Hindlimb muscle (tissue), 1 donor: ENCODE measurements at regions not wholly inside any gene's neighbourhood (a gene's known extent, or its start where the extent isn't known, plus 50 kb on each side); places are given as distances from the start of the nearest gene placed in this dataset.
A peak's percentile ranks its signal among the peaks of the same experiment; 100 is the strongest.
"Not testable (repeated sequence)": the region's sequence is repeated elsewhere in the genome, so short reads cannot be mapped to it uniquely, and the experiment has no call there.

Experiments used
- DNase-seq: peaks from one replicate; pipeline ENCODE4 v3.0.0-alpha.2; 2013

DNA sequence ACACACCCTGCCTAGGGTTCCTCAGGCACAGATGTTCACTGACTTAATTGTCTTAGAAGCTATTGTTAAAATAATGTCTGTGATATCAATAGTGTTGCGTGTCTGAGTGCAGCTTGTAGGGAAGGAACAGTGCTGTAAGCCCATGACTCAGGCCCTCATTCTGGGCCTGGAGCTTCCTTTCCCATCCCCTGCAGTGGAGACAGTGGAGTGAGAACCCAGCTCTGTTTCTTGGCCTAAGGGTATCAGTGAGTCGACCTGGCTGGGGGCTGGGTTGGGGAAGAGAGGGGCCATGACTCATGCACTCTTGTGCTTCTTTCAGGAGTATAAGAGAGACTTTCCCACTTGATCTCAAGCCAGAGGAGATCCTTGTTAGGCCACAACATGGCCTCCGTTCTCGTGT lies 106.8 kb downstream of the HRH4 start:
- no peak for DNase-seq

DNA sequence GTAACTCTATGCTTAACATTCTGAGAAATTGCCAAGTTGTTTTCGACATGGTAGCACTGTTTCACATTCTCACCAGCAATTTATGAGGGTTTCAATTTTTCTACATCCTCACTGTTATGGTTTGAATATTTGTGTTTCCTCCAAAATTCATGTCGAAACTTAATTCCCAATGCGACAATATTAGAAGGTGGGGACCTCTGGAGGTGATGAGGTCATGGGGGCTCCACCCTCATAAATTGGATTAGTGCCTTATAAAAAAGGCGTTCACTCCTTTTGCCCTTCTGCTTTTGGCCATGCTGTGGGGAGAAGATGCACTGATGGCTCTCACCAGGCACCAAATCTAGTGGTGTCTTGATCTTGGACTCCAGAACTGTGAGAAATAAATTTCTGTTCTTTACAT lies 110.3 kb downstream of the HRH4 start:
- no peak for DNase-seq

DNA sequence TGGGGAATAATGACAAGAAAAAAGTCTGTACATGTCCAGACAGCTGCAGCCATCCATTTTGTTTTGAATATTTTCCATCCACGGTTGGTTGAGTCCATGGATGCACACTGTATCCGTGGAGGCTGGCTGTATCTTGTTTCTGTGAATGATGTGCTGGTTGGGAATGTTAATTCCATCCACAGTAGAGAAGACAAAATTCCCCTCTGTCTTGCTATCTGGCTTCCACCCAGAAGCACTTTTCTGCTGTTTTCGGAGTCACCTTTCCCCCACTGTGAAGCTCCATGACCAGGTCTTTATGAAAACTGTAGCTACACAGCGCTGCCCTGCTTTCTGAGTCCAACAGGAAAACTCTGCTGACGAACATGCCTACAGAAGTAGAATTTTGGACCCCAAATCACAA lies 122.3 kb downstream of the HRH4 start:
- DNase-seq = no peak

DNA sequence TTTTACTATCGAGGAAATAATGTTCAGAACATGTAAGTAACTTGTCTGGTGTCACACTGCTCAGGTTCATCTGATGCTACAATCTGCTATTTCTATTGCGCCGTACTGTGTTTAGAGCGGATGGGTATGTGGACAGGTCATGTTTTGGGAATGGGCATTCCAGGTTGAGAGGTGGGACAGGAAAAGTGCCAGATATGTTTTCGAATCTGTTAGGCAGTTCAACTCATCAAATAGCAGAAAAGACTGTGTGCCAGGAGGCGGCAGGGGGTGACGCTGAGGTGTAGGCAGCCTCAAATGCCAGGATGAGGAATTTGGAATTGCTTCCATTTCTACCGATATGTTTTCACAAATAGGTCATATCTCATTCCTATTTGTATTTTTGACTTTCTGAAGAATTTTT lies 123.8 kb downstream of the HRH4 start:
- DNase-seq = no peak

DNA sequence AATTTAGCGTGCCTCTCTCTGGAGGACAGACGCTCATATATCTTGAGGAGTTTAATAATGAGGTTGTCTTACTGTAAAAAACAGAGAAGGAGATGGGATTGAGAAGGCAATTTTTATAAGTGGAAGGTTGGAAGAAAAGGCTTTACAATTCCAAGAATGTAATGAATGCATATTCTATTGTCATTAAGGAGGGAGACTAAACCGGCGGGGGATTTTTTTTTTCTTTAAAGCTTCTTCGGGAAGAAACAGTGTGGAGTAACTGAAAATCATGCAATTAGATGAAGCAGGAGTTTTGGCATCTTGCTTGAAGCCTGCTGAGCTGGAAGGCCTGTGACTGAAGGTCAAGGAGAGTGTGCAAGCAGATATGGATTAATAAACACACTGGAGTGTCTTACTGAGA lies 124.4 kb downstream of the HRH4 start:
- DNase-seq = no peak

DNA sequence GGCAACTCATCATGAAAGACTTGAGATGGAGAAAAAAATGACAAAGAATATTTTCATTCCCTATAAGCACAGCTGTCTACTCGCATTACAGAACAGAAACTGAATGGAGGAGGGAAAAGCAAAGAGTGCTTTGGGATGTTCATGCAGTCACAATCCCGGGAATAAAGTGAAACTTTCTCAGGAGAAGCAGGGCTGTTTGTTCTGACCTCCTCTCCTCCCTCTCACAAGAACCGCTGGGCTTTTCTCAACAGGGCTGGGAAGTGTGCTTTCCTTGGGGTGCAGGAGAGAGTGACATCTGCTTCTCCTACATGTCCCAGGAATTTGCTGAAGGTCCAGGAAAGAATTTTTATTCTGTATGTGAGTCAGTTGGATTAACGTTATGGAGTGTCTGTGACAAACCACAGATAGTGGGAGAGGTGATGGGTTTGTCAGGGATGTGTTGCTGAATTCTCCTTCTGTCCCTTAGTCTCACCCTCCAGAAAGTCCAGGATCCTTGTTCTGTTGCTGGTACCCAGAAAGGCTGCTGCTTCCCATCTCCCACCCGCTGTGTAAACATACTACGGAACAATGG lies 125.6 kb downstream of the HRH4 start:
- no peak for DNase-seq

DNA sequence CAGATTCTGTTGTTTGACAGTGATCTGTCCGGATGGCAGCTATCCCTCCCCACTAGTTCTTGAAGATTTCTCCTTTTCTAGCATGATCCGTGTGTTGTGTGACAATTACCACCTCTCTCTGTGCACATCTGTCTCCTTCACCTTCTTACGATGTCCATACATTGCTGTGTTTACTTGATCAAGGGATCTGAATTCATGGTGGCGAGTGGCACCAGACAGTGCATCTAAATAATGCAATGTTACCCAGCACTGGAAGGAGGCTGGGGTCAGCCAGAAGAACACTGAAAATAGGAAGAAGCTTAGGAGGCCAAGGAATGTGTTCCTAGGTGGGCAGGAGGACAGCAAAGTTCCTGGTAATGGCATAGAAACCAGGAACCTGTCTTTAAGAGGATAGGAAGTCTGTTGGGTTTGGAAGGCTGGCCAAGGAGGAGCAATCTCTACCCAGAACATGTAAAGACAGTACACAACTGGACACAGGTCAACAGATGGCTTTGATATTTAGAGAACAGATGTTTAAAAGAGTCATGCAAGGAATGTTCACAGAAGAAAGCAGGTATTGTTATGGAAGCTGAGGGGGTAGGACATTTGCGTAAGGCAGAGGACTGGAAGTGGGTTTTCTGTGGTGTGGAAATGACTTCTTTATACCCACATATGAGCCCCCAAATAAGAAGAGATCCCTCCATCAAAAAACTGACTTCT lies 126.4 kb downstream of the HRH4 start:
- DNase-seq = no peak

DNA sequence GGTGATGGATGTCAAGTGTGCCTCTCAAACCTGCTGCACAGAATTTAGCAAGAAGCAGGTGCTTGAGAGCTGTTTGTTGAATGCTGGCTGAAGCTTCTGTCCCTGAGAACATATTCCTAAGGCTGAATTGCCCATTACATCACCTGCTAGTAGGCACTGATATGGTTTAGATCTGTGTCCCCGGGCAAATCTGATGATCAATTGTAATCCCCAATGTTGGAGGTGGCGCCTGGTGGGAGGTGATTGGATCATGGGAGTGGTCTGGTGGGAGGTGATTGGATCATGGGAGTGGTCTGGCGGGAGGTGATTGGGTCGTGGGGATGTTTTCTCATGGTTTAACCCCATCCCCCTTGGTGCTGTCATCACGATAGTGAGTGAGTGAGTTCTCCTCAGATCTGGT lies 128.0 kb downstream of the HRH4 start:
- DNase-seq = no peak

DNA sequence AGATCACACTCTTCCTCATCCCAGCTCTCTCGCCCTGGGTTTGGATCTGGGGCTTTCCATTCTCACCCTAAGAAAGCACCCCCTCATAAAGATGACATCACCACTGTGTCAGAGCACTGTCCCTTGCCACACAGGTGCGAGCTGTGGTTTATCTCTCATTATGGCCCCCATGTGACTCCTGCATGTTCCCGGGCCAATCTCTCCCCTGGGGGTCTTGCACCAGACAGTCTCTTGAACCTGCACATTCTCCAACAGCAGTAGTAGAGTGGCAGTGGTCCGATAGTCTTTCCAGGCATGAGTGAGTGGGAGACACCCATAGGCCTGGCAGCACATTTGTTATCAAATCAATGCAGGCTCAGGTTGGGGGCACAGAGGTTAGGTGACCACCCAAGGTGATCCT lies 130.5 kb downstream of the HRH4 start:
- no peak for DNase-seq

DNA sequence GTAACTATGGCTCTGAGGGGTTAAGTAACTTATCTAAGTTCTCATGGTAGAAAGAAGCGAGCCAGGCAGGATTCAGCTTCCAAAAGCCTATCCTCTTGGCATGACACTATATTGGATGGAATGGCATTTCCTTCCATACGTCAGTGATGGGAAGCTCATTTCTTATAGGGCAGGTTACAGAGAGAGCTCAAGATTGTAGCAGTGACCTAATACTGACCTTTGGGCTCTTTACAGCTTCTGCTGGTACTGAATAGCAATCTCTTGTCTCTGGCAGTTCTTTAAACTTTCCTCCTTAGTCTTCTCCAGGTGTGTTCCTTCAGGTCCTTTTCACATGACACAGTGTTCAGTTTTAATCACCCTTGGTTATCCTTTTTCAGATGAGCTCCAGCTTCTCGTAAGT lies 133.0 kb downstream of the HRH4 start:
- no peak for DNase-seq

DNA sequence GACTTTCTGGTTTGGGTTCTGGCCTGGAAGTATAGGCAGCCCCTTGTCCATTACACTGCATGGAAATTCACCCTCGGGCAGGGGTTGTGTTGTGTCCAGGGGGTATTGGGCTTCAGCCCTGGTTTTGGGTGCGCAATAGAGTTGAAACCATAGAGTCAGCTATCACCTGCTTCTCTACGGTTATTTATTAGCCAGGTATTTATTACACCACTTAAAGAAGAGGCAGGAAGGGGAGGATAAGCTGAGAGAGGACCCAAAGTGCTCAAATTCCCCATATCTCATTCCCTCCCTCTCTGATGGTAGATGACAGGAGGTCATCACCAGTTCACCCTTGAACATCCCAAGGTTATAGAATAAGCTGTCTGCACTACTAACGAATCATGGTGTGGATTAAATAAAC lies 133.4 kb downstream of the HRH4 start:
- no peak for DNase-seq

DNA sequence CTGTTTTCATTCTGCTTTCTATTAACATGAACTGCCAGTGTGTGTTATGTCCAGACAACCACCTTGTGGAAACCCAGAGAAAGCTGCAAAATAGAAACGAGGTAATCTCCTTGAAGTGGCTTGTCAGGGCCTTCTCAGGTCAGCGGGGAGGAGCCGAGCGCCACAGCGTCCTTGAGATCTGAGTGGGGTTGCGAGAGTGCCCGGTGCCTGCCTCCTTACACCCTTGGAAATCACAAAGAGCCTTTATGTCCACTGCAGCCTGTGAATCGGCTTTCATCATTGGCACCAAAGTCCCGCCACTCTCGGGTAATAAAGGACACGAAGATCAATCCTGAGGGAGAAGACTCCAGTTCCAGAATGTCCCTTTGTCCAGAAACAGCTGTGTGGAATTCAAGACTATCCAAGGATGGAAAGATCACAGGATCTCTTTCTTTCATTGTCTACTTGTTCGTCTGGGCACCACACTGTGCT lies 135.2 kb downstream of the HRH4 start:
- no peak for DNase-seq

DNA sequence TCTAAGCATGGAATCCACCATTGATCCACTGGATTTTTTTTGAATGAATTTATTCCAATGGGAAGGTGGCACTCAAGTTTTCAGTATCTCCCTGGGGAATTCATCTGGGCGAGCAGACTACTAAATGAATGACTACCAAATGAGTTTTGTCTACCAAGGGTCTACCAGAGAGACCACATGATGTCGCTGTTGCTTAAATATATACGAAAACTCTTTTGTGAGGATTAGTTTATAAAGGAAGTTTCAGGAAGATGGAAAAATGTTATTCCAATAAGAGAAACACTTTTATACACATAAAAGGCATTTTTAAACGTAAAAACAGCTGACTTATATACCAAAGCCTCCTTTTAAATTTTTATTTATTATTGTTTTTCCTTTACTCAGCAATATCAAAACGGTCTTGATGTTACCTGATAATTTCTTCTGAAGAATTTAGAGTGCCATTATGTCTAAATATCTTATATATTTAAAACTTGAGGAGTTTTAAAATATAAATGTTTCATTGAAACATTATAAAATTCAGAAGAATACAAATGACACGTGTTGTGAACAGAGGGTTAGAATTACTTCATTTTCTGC lies 139.7 kb downstream of the HRH4 start:
- DNase-seq = peak; percentile 77

DNA sequence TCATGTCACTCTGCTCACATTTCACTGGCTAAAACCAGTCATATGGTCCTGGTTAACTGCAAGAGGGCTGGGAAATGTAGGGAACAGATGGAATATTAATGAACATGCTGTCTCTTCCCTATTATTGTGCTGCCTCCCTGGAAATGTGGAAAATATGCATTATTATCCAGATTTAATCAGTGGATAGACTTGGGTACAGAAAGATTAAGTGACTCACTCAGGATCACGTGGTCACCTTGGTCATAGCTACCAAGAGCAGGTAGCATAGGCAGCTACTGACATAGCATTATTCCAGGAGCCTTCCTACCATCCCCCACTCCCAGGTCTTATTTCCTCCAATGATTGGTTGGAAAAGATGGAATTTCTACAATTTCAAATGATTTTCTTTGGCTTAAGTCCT lies 141.1 kb downstream of the HRH4 start:
- no peak for DNase-seq

DNA sequence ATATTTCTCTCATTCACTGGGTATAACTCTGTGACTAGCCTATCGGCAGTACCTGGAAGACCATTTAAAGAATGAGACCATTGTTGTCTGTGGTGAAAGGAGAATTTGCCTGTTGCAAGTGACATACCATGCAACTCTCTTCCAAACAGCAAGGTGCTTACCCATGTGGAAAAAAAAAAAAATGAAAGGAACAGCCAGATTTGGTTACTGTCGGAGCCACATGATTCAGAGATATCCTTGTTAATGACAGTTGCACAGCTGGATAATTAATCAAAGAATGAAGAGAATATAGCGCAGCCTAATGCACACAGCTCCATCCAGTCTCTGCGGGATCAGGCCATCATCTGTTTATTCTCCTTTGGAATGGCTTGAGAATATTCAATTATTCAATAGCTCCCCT lies 141.8 kb downstream of the HRH4 start:
- DNase-seq = no peak

DNA sequence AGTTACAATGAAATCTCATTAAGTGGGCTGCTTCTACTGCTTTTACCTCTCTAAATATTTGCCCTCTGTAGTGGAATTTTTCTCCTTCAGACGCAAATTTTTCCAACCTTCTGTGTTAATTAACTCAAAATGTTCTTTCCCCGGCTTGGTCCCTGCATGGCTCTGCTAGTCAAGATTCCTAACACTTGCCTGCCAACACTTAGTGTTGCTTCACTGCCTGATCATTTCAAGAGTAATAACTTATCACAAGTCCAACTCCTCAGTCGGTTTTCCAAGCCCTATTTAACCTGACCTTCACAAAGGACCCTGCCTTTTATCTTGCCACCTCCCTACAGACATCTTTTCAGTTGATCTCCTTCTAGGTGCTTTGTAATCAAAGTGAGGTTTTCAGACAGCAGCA lies 142.7 kb downstream of the HRH4 start:
- DNase-seq = no peak

DNA sequence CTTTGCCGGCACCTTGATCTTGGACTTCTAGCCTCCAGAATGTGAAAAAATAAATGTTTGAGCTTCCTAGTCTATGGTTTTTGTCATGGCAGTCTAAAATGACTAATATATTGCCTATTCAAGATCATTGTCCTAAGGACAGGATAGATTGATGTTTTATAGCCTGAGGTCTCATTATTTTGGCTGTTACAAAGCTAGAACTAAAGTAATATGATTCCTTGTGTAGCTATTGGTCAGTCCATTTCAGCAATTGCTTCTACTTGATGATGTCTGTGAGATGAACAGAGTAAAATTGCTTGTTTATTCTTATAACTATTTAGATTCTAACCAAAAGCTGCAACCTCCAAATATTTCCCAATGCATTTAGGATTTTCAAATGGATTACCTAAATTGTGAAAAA lies 145.0 kb downstream of the HRH4 start:
- no peak for DNase-seq

DNA sequence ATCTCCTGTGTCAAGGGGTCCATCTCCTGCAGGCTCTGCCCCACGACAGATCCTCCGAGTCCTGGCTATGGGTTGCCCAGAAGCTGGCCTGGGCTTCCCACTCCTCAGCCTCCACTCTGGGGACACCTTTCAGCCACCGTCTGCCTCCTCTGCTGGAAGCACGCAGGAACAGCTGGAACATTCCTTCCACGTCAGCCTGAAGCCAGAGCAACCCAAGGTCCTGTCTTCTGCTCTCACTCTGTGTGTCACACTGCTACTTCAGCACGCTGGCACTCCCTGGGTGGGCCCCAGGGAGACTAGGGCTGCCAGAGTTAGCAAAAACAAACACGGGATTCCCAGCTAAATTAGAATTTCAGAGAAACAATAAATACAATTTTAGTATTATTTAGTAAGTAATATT lies 148.8 kb downstream of the HRH4 start:
- no peak for DNase-seq

DNA sequence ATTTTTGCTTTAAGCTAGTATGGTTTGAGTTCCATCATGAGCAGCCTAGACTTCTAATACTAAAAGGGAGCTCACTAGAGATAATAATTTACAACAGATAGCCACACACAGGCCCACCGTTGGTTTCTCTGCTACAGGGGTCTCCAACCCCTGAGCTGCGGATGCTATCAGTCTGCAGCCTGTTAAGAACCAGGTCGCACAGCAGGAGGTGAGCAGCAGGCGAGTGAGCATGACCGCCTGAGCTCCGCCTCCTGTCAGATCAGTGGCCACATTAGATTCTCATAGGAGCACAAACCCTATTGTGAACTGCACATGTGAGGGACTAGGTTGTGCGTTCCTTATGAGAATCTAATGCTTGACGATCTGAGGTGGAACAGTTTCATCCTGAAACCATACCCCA lies 150.6 kb downstream of the HRH4 start:
- DNase-seq = no peak

DNA sequence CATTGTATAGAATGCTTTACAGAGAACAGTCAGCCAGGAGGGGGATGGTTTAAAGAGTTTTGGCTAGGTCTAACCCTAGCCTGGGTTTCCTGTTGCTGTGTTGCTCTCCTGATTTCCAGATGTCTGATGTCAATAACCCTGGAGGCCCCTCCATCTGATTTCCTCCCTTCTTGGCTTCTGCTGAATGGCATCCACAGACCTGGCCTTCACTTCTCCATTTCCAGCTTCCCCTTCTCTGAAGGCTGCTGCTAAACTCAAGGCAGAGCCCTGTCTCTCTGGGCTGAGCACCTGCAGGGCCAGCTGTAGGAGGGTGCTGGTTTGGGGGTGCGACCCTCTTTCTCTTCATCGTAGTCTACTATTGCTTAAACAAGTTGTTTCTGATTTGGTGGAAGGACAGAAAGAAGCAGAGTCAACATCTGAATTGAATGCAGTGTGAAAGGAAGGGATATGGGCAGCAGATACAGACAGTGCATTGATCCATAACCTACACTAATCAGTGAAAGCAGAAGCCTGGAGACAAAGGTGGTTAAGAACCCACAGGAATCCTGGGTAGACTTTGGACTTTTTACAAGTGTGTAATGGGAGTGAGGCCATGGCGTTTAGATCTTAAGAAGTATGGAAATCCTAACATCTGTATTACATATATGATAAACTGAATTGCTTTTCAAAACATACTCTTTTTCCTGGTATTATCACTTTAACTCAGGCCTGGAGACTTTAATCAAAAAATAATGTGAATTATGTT lies 153.6 kb downstream of the HRH4 start:
- DNase-seq = no peak

DNA sequence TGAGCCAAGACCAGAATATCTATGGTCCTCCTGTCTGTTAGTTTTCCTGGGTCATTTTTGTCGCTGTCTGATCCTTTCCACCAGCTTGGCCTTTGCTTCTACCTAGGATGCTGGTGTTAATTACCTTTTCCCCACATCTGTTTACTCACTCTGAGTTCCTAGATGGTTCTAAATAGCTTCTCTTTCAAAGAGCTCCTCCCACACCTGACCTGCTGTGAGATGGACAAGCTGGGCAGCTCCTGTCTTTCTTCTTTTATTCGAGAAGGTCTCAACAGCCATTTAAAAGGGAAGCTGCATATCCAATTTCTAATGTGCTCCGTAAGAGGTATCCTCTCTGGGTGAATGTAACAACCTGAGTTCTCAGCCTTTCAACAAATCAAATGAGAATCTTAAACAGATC lies 156.2 kb downstream of the HRH4 start:
- DNase-seq = no peak

DNA sequence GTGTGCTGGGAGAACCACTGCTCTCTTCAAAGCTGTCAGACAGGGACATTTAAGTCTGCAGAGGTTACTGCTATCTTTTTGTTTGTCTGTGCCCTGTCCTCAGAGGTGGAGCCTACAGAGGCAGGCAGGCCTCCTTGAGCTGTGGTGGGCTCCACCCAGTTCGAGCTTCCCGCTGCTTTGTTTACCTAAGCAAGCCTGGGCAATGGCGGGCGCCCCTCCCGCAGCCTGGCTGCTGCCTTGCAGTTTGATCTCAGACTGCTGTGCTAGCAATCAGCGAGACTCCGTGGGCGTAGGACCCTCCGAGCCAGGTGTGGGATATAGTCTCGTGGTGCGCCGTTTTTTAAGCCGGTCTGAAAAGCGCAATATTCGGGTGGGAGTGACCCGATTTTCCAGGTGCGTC lies 164.0 kb downstream of the HRH4 start:
- DNase-seq = not testable (repeated sequence)

DNA sequence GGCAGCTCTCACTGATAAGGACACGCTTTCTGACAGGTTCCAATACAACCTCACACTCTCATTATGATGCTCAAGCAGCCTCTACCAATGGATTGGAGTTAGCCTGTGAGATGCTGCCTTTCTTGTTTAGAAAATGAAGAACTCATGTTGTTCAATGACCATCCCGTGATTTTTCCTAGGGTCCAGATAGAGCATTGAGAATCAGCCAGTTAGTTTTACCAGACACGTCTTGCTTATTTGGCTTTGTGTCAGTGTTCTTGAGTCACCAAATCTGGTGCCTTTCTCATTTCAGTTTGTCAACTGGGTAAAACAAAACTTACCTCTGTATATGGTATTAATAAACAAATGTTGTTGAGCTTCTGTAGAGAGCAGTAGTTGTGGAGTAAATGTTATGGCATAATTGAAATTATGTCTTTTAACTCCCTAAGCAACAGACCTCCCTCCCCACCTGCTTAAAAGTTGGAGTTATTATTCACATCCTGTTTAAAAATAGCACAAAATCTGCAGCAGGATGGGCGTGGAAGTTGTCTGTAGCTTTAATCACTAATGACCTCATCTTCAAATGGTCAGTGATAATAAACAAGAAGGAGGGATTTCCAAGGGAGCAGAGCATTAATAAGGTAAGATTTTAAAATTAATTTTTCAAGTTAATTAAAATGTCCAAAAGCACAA lies 167.3 kb downstream of the HRH4 start:
- no peak for DNase-seq
